Kidney (tissue), 13 donors: ENCODE measurements at regions not wholly inside any gene's neighbourhood (a gene's known extent, or its start where the extent isn't known, plus 50 kb on each side); places are given as distances from the start of the nearest gene placed in this dataset.

Source experiments
- DNase-seq, 5 donors: peaks; one replicate each; pipeline ENCODE4 v3.0.0-alpha.2; 2013 to 2020
- FAIRE-seq: peaks from 2 replicates; lab custom pipeline; 2012; peaks lifted over from hg19 to GRCh38; lab: Jason Lieb, UNC
- H3K27ac ChIP-seq, 2 donors: one replicate each; pipeline ENCODE4 v1.7.0; 2013; ENCODE audit warnings: low read depth in 2 of 2, low read length in 2 of 2, inconsistent platforms in 1 of 2
- H3K27me3 ChIP-seq: one replicate; pipeline ENCODE4 v1.7.1; 2013; ENCODE audit warnings: low read length, inconsistent platforms; ENCODE audit not compliant: control insufficient read depth, insufficient read depth
- H3K36me3 ChIP-seq, 3 donors: one replicate each; pipeline versions ENCODE4 v1.7.0 to v1.7.1; 2013; ENCODE audit warnings: low read length in 3 of 3, control low read depth in 1 of 3, inconsistent platforms in 1 of 3; ENCODE audit not compliant: insufficient read depth in 3 of 3, control insufficient read depth in 2 of 3
- H3K4me1 ChIP-seq, 3 donors: one replicate each; pipeline versions ENCODE4 v1.7.0 to v1.7.1; 2013; ENCODE audit warnings: low read length in 3 of 3, inconsistent platforms in 1 of 3, low read depth in 1 of 3; ENCODE audit not compliant: control insufficient read depth in 2 of 3, insufficient read depth in 2 of 3
- H3K4me3 ChIP-seq, 3 donors: one replicate each; pipeline versions ENCODE4 v1.7.0 to v1.8.1; 2013; ENCODE audit warnings: low read length in 3 of 3, control low read depth in 1 of 3, inconsistent platforms in 1 of 3
- H3K9ac ChIP-seq, 3 donors: one replicate each; pipeline versions ENCODE4 v1.7.0 to v1.7.1; 2013; ENCODE audit warnings: low read length in 3 of 3, control low read depth in 1 of 3, inconsistent platforms in 1 of 3
- H3K9me3 ChIP-seq, 3 donors: one replicate each; pipeline versions ENCODE4 v1.7.0 to v1.7.1; 2013; ENCODE audit warnings: low read length in 3 of 3, control low read depth in 1 of 3, inconsistent platforms in 1 of 3; ENCODE audit not compliant: control insufficient read depth in 2 of 3, insufficient read depth in 1 of 3
- intact Hi-C: fragments of 100-400 bp; cut with DNase I; formaldehyde crosslinking; loops from one replicate; pipeline ENCODE4 v1.11.1; 2022
- TF ChIP-seq, protein P1 (sequence below): IDR thresholded peaks from 3 replicates; pipeline ENCODE4 v1.5.1; 2012; ENCODE audit warnings: mild to moderate bottlenecking, moderate library complexity, borderline replicate concordance; ENCODE audit not compliant: insufficient read depth; ENCODE audit errors: extremely low read depth
- donor health status: control.
- donor health status: control.
- donor health status: control.
- donor health status: control.
- donor health status: control.
- donor health status: DM: yes; HTN: yes; CAD: no.
- donor health status: Normal renal cell carcinoma (clear cell type).

DNA sequence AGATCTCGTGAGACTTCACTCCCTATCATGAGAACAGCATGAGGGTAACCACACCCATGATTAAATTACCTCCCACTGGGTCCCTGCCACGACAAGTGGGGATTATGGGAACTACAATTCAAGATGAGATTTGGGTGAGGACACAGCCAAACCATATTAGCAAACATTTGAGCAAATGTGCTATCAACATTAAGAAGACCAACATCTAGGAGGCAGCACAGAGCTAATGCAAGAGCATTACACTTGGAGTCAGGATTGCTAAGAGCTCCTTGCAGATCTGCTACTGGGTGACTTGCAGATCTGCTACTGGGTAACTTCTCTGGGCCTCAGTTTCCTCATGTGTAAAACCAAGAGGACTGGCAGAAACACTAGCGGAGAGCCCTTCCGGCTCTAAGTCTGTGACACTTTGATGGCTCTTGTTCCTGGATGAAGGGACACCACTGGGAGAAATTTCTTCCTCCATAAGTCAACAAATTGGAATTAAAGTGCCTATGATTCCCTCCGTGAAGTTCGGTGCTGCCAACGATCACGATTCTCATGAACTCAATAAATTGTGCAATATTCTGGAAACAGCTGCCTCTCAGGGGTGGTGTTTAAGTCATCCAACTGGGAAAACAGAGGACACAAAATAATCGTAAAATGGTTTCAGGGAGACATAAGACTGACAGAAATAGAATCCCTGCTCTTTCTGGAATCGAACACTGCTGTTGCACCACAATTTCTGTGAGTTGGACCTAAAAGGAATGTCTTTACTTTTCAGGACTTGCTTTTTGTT is 115.8 kb upstream of the ITGB1 start:
- Histone ChIP-seq H3K36me3 (no peaks in the 10 kb centered on the region), H3K9ac (no peak overlapping the region), H3K4me3 (no peak overlapping the region), H3K9me3 (no peaks in the 10 kb centered on the region), H3K27me3 (no peaks in the 10 kb centered on the region), H3K4me1 (no peaks in the 10 kb centered on the region), H3K27ac (no peak overlapping the region)
- FAIRE-seq: no peak
- intact Hi-C loops: no loop called here
- TF ChIP-seq, protein P1, sequence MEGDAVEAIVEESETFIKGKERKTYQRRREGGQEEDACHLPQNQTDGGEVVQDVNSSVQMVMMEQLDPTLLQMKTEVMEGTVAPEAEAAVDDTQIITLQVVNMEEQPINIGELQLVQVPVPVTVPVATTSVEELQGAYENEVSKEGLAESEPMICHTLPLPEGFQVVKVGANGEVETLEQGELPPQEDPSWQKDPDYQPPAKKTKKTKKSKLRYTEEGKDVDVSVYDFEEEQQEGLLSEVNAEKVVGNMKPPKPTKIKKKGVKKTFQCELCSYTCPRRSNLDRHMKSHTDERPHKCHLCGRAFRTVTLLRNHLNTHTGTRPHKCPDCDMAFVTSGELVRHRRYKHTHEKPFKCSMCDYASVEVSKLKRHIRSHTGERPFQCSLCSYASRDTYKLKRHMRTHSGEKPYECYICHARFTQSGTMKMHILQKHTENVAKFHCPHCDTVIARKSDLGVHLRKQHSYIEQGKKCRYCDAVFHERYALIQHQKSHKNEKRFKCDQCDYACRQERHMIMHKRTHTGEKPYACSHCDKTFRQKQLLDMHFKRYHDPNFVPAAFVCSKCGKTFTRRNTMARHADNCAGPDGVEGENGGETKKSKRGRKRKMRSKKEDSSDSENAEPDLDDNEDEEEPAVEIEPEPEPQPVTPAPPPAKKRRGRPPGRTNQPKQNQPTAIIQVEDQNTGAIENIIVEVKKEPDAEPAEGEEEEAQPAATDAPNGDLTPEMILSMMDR: no peak
- no peak for DNase-seq

DNA sequence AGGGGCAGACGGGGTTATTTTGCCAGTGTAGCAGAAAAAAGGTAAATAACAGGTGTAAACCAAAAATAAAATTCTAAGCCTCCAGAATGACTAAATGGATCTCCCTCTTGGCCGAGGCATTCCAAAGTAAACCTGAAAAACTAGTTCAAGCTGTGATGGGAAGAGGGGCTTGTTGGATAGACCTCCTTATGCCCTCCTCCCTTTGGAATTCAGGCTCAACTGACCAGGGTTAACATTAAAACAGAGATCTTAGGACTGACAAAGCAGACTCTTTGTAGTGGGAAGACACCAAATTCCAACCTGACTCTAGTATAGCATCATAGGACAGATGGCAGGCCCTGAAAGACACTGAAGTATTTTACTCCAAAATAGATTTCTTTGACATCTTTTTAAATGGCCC is 113.8 kb upstream of the ITGB1 start:
- no peaks in the 10 kb centered on the region for H3K9me3 ChIP-seq
- H3K36me3 ChIP-seq: no peaks in the 10 kb centered on the region
- H3K27ac ChIP-seq: no peak overlapping the region
- TF ChIP-seq, protein P1: no peak
- DNase-seq (peak in 1 of 5 donors; percentile 25), FAIRE-seq (no peak)
- no peaks in the 10 kb centered on the region for H3K4me1 ChIP-seq
- no peaks in the 10 kb centered on the region for H3K27me3 ChIP-seq
- no peak overlapping the region for H3K4me3 ChIP-seq
- intact Hi-C loops: no loop called here
- H3K9ac ChIP-seq: no peak overlapping the region

DNA sequence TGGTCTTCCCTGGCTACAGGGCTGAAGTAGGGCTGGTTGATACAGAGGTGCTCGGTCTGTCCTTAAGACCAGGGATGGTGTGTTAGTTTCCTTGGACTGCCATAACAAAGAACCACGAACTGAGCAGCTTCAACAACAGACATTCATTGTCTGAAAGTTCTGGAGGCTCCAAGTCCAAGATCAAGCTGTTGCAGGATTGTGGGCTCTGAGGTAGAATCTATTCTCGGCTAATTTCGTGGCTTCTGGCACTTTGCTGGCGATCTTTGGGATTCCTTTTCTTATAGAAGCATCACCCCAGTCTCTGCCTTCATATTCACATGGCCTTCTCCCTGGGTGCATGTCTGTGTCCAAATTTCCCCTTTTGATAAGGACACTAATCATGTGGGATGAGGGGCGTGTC is 112.1 kb upstream of the ITGB1 start:
- Histone ChIP-seq H3K4me1 (no peaks in the 10 kb centered on the region), H3K9ac (no peak overlapping the region), H3K27me3 (no peaks in the 10 kb centered on the region), H3K27ac (no peak overlapping the region), H3K9me3 (no peaks in the 10 kb centered on the region), H3K4me3 (no peak overlapping the region), H3K36me3 (no peaks in the 10 kb centered on the region)
- TF ChIP-seq, protein P1: no peak
- DNase-seq: no peak
- no peak for FAIRE-seq
- intact Hi-C loops: no loop called here
